ENCODE measurements at regions not wholly inside any gene's neighbourhood (a gene's known extent, or its start where the extent isn't known, plus 50 kb on each side); places are given as distances from the start of the nearest gene placed in this dataset.

- no peak for TF ChIP-seq YY1 (IDR thresholded peaks at IDR 0.05; ENCODE audit: low read depth)
- TF ChIP-seq MXI1 (IDR thresholded peaks at IDR 0.05; ENCODE audit: low read depth, low read length): no peak
- TF ChIP-seq FOXM1 (IDR thresholded peaks at IDR 0.05; ENCODE audit: low read depth): no peak
- TF ChIP-seq USF1 (IDR thresholded peaks at IDR 0.05; ENCODE audit: borderline replicate concordance, low read depth): no peak
- TF ChIP-seq USF2 (IDR thresholded peaks at IDR 0.05; ENCODE audit: borderline replicate concordance, low read depth, low read length): no peak
- TF ChIP-seq, protein P1, sequence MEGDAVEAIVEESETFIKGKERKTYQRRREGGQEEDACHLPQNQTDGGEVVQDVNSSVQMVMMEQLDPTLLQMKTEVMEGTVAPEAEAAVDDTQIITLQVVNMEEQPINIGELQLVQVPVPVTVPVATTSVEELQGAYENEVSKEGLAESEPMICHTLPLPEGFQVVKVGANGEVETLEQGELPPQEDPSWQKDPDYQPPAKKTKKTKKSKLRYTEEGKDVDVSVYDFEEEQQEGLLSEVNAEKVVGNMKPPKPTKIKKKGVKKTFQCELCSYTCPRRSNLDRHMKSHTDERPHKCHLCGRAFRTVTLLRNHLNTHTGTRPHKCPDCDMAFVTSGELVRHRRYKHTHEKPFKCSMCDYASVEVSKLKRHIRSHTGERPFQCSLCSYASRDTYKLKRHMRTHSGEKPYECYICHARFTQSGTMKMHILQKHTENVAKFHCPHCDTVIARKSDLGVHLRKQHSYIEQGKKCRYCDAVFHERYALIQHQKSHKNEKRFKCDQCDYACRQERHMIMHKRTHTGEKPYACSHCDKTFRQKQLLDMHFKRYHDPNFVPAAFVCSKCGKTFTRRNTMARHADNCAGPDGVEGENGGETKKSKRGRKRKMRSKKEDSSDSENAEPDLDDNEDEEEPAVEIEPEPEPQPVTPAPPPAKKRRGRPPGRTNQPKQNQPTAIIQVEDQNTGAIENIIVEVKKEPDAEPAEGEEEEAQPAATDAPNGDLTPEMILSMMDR (IDR thresholded peaks at IDR 0.05): no peak
- no peak for TF ChIP-seq NRF1 (IDR thresholded peaks at IDR 0.05; ENCODE audit: low read depth, low read length)
- TF ChIP-seq IRF3 (IDR thresholded peaks at IDR 0.05; ENCODE audit: low read depth, low read length): no peak
- TF ChIP-seq GABPA (IDR thresholded peaks at IDR 0.05; ENCODE audit: low read depth): no peak
- no peak for TF ChIP-seq TAF1 (IDR thresholded peaks at IDR 0.05; ENCODE audit: borderline replicate concordance, low read depth, low read length)
- no peak for TF ChIP-seq NFIC (IDR thresholded peaks at IDR 0.05; ENCODE audit: borderline replicate concordance)
- Histone ChIP-seq H3K27ac (ENCODE audit: low read depth in 2 of 2, low read length in 1 of 2) (no peak overlapping the region), H3K4me2 (no peak overlapping the region), H3K4me3 (ENCODE audit: low read depth in 2 of 2, low read length in 1 of 2) (no peak overlapping the region), H3K9ac (no peak overlapping the region), H3K9me3 (no peaks in the 10 kb centered on the region), H4K20me1 (ENCODE audit: insufficient read depth) (no peaks in the 10 kb centered on the region), H3K4me1 (ENCODE audit: control insufficient read depth in 1 of 2, insufficient read depth in 2 of 2, low read depth in 1 of 2, low read length in 1 of 2) (no peaks in the 10 kb centered on the region), H3K36me3 (replicated peaks in 1 of 2; ENCODE audit: control insufficient read depth in 1 of 2, insufficient read depth in 2 of 2, low read length in 1 of 2) (no peaks in the 10 kb centered on the region), H3K27me3 (ENCODE audit: insufficient read depth) (no peaks in the 10 kb centered on the region), H3K9me2 (no peaks in the 10 kb centered on the region), H2AFZ (ENCODE audit: low read depth) (no peak overlapping the region), H3K79me2 (ENCODE audit: insufficient read depth) (no peaks in the 10 kb centered on the region), H3F3A (replicated peaks; ENCODE audit: insufficient read depth) (no peaks in the 10 kb centered on the region)
- ChIA-PET CTCF (no interaction called here), POLR2A (no interaction called here)
- WGBS (ENCODE audit: low lambda C conversion rate): 0% methylated on average over 1 of the region's 1 CpG
- DNase-seq: no peak
Observed at GRCh38 chr4:27506401-27506800, 645.8 kb downstream of the STIM2 start.

DNA sequence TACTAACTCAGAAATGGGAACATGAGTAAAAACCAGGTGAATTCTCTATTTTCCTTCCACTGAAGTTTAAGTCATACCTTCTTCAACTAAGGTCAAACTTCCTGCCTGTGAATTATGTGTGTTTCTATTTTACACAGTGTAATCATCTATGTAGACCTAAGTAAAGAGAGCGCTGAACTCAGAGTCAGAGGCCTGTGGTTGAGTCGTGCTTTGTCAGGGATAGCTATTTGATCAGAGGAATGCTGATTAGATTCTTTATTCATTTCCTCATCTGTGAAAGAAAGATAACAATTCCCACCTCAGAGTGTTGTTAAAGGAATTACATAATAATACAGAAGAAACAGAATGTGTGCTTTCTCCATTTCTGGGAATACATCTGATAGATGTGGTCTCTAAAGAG, 654.1 kb downstream of the STIM2 start:
- Histone ChIP-seq H3K79me2 (ENCODE audit: insufficient read depth) (no peaks in the 10 kb centered on the region), H3K9me3 (no peaks in the 10 kb centered on the region), H2AFZ (ENCODE audit: low read depth) (no peak overlapping the region), H3K27me3 (ENCODE audit: insufficient read depth) (no peaks in the 10 kb centered on the region), H3K9me2 (no peaks in the 10 kb centered on the region), H3K9ac (no peak overlapping the region), H3K4me1 (ENCODE audit: control insufficient read depth in 1 of 2, insufficient read depth in 2 of 2, low read depth in 1 of 2, low read length in 1 of 2) (no peaks in the 10 kb centered on the region), H3K27ac (ENCODE audit: low read depth in 2 of 2, low read length in 1 of 2) (no peak overlapping the region), H3F3A (replicated peaks; ENCODE audit: insufficient read depth) (no peaks in the 10 kb centered on the region), H3K36me3 (replicated peaks in 1 of 2; ENCODE audit: control insufficient read depth in 1 of 2, insufficient read depth in 2 of 2, low read length in 1 of 2) (no peaks in the 10 kb centered on the region), H3K4me3 (ENCODE audit: low read depth in 2 of 2, low read length in 1 of 2) (no peak overlapping the region), H4K20me1 (ENCODE audit: insufficient read depth) (no peaks in the 10 kb centered on the region), H3K4me2 (no peak overlapping the region)
- DNase-seq: no peak
- CTCF ChIA-PET: no interaction called here
- TF ChIP-seq USF1 (IDR thresholded peaks at IDR 0.05; ENCODE audit: borderline replicate concordance, low read depth): no peak
- no peak for TF ChIP-seq YY1 (IDR thresholded peaks at IDR 0.05; ENCODE audit: low read depth)
- 21% methylated on average over 2 of the region's 2 CpGs for WGBS (ENCODE audit: low lambda C conversion rate)
- POLR2A ChIA-PET: no interaction called here

Data from SK-N-SH (cell line).